ENCODE measurements at regions not wholly inside any gene's neighbourhood (a gene's known extent, or its start where the extent isn't known, plus 50 kb on each side); places are given as distances from the start of the nearest gene placed in this dataset.

- TF ChIP-seq, protein P1, sequence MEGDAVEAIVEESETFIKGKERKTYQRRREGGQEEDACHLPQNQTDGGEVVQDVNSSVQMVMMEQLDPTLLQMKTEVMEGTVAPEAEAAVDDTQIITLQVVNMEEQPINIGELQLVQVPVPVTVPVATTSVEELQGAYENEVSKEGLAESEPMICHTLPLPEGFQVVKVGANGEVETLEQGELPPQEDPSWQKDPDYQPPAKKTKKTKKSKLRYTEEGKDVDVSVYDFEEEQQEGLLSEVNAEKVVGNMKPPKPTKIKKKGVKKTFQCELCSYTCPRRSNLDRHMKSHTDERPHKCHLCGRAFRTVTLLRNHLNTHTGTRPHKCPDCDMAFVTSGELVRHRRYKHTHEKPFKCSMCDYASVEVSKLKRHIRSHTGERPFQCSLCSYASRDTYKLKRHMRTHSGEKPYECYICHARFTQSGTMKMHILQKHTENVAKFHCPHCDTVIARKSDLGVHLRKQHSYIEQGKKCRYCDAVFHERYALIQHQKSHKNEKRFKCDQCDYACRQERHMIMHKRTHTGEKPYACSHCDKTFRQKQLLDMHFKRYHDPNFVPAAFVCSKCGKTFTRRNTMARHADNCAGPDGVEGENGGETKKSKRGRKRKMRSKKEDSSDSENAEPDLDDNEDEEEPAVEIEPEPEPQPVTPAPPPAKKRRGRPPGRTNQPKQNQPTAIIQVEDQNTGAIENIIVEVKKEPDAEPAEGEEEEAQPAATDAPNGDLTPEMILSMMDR (conservative IDR thresholded peaks at IDR 0.05) = no peak
- Histone ChIP-seq H3K9me3 (ENCODE audit: control insufficient read depth, low read length) (no peaks in the 10 kb centered on the region), H3K4me1 (ENCODE audit: control insufficient read depth, insufficient read depth, low read length) (no peaks in the 10 kb centered on the region), H3K27me3 (ENCODE audit: control insufficient read depth, insufficient read depth, low read length, poor library complexity, severe bottlenecking) (no peaks in the 10 kb centered on the region), H3K9ac (ENCODE audit: extremely low read depth, low read length, poor library complexity, severe bottlenecking) (no peak overlapping the region), H3K4me3 (ENCODE audit: low read length) (no peak overlapping the region), H3K36me3 (ENCODE audit: control insufficient read depth, insufficient read depth, low read length) (no peaks in the 10 kb centered on the region), H3K27ac (ENCODE audit: low read depth, low read length) (no peak overlapping the region)
- Mint-ChIP-seq H3K4me3 (no peak overlapping the region), H3K4me1 (no peaks in the 10 kb centered on the region), H3K9me3 (peaks cover 2% of the 10 kb centered on the region), H3K36me3 (ENCODE audit: low read depth) (no peaks in the 10 kb centered on the region), H3K27ac (no peak overlapping the region), H3K27me3 (ENCODE audit: insufficient read depth) (no peaks in the 10 kb centered on the region)
- no peak for DNase-seq
Observed at GRCh38 chr6:141123049-141123448, 1009.7 kb upstream of the GJE1 start.

- WGBS, 2 experiments (ENCODE audit: insufficient coverage in 1 of 2, insufficient read length in 1 of 2) = 63 to 67% methylated on average over 1 to 2 of the region's 2 CpGs
- H3K4me3 Mint-ChIP-seq = no peak overlapping the region
- TF ChIP-seq, protein P1 (conservative IDR thresholded peaks at IDR 0.05) = no peak
- H3K9me3 ChIP-seq (ENCODE audit: control insufficient read depth, low read length) = no peaks in the 10 kb centered on the region
- no peaks in the 10 kb centered on the region for H3K27me3 Mint-ChIP-seq (ENCODE audit: insufficient read depth)
- DNase-seq = no peak
- no peaks in the 10 kb centered on the region for H3K36me3 ChIP-seq (ENCODE audit: control insufficient read depth, insufficient read depth, low read length)
- no peak overlapping the region for H3K27ac Mint-ChIP-seq
- H3K9me3 Mint-ChIP-seq = peaks cover 2% of the 10 kb centered on the region
- H3K27me3 ChIP-seq (ENCODE audit: control insufficient read depth, insufficient read depth, low read length, poor library complexity, severe bottlenecking) = no peaks in the 10 kb centered on the region
- no peak overlapping the region for H3K27ac ChIP-seq (ENCODE audit: low read depth, low read length)
- no peak overlapping the region for H3K4me3 ChIP-seq (ENCODE audit: low read length)
- H3K4me1 ChIP-seq (ENCODE audit: control insufficient read depth, insufficient read depth, low read length) = no peaks in the 10 kb centered on the region
- no peaks in the 10 kb centered on the region for H3K4me1 Mint-ChIP-seq
- H3K36me3 Mint-ChIP-seq (ENCODE audit: low read depth) = no peaks in the 10 kb centered on the region
- no peak overlapping the region for H3K9ac ChIP-seq (ENCODE audit: extremely low read depth, low read length, poor library complexity, severe bottlenecking)
Observed at GRCh38 chr6:141118991-141119390, 1013.7 kb upstream of the GJE1 start.

GRCh38 chr6:141117874-141118273, 1014.9 kb upstream of the GJE1 start:
- Histone ChIP-seq H3K27ac (ENCODE audit: low read depth, low read length) (no peak overlapping the region), H3K9me3 (ENCODE audit: control insufficient read depth, low read length) (no peaks in the 10 kb centered on the region), H3K36me3 (ENCODE audit: control insufficient read depth, insufficient read depth, low read length) (no peaks in the 10 kb centered on the region), H3K27me3 (ENCODE audit: control insufficient read depth, insufficient read depth, low read length, poor library complexity, severe bottlenecking) (no peaks in the 10 kb centered on the region), H3K4me1 (ENCODE audit: control insufficient read depth, insufficient read depth, low read length) (no peaks in the 10 kb centered on the region), H3K4me3 (ENCODE audit: low read length) (no peak overlapping the region), H3K9ac (ENCODE audit: extremely low read depth, low read length, poor library complexity, severe bottlenecking) (no peak overlapping the region)
- DNase-seq = no peak
- TF ChIP-seq, protein P1 (conservative IDR thresholded peaks at IDR 0.05) = no peak
- Mint-ChIP-seq H3K27me3 (ENCODE audit: insufficient read depth) (no peaks in the 10 kb centered on the region), H3K4me3 (no peak overlapping the region), H3K36me3 (ENCODE audit: low read depth) (no peaks in the 10 kb centered on the region), H3K9me3 (peaks cover 2% of the 10 kb centered on the region), H3K27ac (no peak overlapping the region), H3K4me1 (no peaks in the 10 kb centered on the region)

All from endodermal cell (in vitro differentiated cells).